Endothelial cell of umbilical vein (primary cell): ENCODE measurements at regions not wholly inside any gene's neighbourhood (a gene's known extent, or its start where the extent isn't known, plus 50 kb on each side); places are given as distances from the start of the nearest gene placed in this dataset.
"Not testable (repeated sequence)": the region's sequence is repeated elsewhere in the genome, so short reads cannot be mapped to it uniquely, and the experiment has no call there.

Experiments
- EZH2 ChIP-seq: IDR thresholded peaks from 2 replicates; pipeline ENCODE4 v1.6.1; 2012; ENCODE audit warnings: borderline replicate concordance, low read depth, mild to moderate bottlenecking, moderate library complexity, low read length, inconsistent platforms; ENCODE audit not compliant: severe bottlenecking
- GATA2 ChIP-seq: IDR thresholded peaks from 2 replicates; pipeline ENCODE4 v1.7.0; 2011; ENCODE audit warnings: low read depth, mild to moderate bottlenecking, moderate library complexity, mixed read lengths, low read length; ENCODE audit not compliant: insufficient read length, insufficient read depth
- MAX ChIP-seq: IDR thresholded peaks from 2 replicates; pipeline ENCODE4 v1.6.1; 2011; ENCODE audit not compliant: insufficient read depth, insufficient read length
- MYC ChIP-seq: IDR thresholded peaks from one replicate; pipeline ENCODE4 v1.6.1; 2011; ENCODE audit warnings: mild to moderate bottlenecking, low read depth, low read length
- POLR2A ChIP-seq: IDR thresholded peaks from 2 replicates; pipeline ENCODE4 v1.6.1; 2012; ENCODE audit warnings: low read depth, mild to moderate bottlenecking, control low read depth, low read length
- POLR2AphosphoS5 ChIP-seq: IDR thresholded peaks from 2 replicates; pipeline ENCODE4 v1.6.1; 2012; ENCODE audit warnings: low read depth, mild to moderate bottlenecking, control low read depth, low read length, moderate library complexity; ENCODE audit not compliant: insufficient read depth
- TF ChIP-seq, protein P1 (sequence below), 2 donors: IDR thresholded peaks; 1 replicate in 1 of 2; 2 replicates in 1 of 2; pipeline ENCODE4 v1.5.1; 2011; ENCODE audit warnings: low read length in 2 of 2, mild to moderate bottlenecking in 2 of 2, moderate library complexity in 2 of 2, control low read depth in 1 of 2, inconsistent platforms in 1 of 2, low read depth in 1 of 2; ENCODE audit not compliant: insufficient read depth in 1 of 2; ENCODE audit errors: extremely low read depth in 1 of 2

DNA sequence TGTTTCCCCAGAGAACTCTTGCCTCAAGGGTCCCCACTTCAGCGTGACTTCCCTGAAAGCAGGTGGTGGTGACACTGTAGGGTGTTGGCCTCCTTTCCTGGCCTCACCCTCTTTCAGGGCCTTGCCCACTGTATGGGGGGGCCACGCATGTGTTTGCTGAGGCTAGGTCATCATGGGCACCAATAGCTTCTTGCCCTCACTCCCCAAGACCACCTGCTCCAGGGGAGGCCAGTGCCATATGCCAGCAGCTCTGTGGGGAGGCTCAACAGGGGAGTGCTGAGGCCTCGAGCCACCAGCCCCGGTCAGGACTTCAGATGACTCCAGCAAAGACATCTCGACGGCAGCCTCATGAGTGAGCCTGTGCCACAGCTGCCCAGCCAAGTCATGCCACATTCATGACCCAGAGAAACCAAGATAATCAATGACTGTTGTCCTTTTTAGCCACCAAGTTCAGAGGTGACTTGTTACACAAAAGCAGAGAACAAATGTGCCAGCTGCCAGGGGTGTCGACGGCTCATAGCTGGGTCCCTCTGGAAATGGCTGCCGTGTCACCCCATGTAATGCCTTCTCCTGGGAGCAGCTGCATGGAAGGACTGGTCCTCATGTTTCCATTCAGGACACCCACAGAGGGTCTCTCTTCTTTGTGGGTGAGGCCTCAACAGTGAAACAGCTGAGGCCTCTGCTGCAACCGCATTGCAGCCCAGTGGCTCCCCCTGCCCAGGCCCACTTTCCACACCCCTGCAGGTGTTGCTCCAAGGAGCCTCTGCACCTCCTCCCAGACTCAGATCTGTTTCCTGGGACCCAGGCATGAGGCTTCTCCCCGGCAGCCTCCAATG lies 162.2 kb downstream of the LAT start:
- TF ChIP-seq, protein P1, sequence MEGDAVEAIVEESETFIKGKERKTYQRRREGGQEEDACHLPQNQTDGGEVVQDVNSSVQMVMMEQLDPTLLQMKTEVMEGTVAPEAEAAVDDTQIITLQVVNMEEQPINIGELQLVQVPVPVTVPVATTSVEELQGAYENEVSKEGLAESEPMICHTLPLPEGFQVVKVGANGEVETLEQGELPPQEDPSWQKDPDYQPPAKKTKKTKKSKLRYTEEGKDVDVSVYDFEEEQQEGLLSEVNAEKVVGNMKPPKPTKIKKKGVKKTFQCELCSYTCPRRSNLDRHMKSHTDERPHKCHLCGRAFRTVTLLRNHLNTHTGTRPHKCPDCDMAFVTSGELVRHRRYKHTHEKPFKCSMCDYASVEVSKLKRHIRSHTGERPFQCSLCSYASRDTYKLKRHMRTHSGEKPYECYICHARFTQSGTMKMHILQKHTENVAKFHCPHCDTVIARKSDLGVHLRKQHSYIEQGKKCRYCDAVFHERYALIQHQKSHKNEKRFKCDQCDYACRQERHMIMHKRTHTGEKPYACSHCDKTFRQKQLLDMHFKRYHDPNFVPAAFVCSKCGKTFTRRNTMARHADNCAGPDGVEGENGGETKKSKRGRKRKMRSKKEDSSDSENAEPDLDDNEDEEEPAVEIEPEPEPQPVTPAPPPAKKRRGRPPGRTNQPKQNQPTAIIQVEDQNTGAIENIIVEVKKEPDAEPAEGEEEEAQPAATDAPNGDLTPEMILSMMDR (IDR thresholded peaks at IDR 0.05; ENCODE audit: extremely low read depth in 1 of 2, insufficient read depth in 1 of 2, low read depth in 1 of 2, low read length in 2 of 2) = not testable (repeated sequence)
- TF ChIP-seq POLR2AphosphoS5, POLR2A, EZH2, MAX, MYC, GATA2: not testable (repeated sequence)
